Skeletal muscle tissue (tissue), 3 donors: ENCODE measurements at regions not wholly inside any gene's neighbourhood (a gene's known extent, or its start where the extent isn't known, plus 50 kb on each side); places are given as distances from the start of the nearest gene placed in this dataset.
A peak's percentile ranks its signal among the peaks of the same experiment; 100 is the strongest.

Source experiments
- H3K27ac ChIP-seq: one replicate; pipeline ENCODE4 v1.7.0; 2013; ENCODE audit warnings: mild to moderate bottlenecking, low read depth, low read length, inconsistent platforms
- H3K27me3 ChIP-seq, 3 donors: one replicate each; pipeline ENCODE4 v1.7.0; 2013; ENCODE audit warnings: low read length in 3 of 3; ENCODE audit not compliant: control insufficient read depth in 3 of 3, insufficient read depth in 3 of 3
- H3K36me3 ChIP-seq, 3 donors: one replicate each; pipeline ENCODE4 v1.7.0; 2013; ENCODE audit warnings: low read length in 3 of 3; ENCODE audit not compliant: control insufficient read depth in 3 of 3, insufficient read depth in 3 of 3
- H3K4me1 ChIP-seq, 3 donors: one replicate each; pipeline ENCODE4 v1.7.0; 2013; ENCODE audit warnings: low read length in 3 of 3, mild to moderate bottlenecking in 3 of 3; ENCODE audit not compliant: control insufficient read depth in 3 of 3, insufficient read depth in 3 of 3
- H3K4me3 ChIP-seq, 3 donors: one replicate each; pipeline ENCODE4 v1.7.0; 2013; ENCODE audit warnings: low read length in 3 of 3
- H3K9ac ChIP-seq, 3 donors: one replicate each; pipeline ENCODE4 v1.7.0; 2013; ENCODE audit warnings: low read length in 3 of 3, mild to moderate bottlenecking in 3 of 3, moderate library complexity in 2 of 3, low read depth in 1 of 3
- H3K9me3 ChIP-seq, 3 donors: one replicate each; pipeline ENCODE4 v1.7.0; 2013; ENCODE audit warnings: low read length in 3 of 3; ENCODE audit not compliant: control insufficient read depth in 3 of 3
- donor health status: Osteomylitis.

- no peak overlapping the region for H3K27ac ChIP-seq
- H3K36me3 ChIP-seq: no peaks in the 10 kb centered on the region
- no peak overlapping the region for H3K9ac ChIP-seq
- H3K27me3 ChIP-seq: no peaks in the 10 kb centered on the region
- H3K9me3 ChIP-seq: no peaks in the 10 kb centered on the region
- peaks cover 10 to 15% (median 14%) of the 10 kb centered on the region in 3 donors for H3K4me1 ChIP-seq
- no peak overlapping the region for H3K4me3 ChIP-seq
These were observed 153.4 kb downstream of the CDC5L start for GRCh38 chr6:44540881-44541280.

GRCh38 chr6:44542401-44543116 is 155.1 kb downstream of the CDC5L start:
- peak overlapping the region in 1 of 3 donors; percentile 30 for H3K4me3 ChIP-seq
- H3K9me3 ChIP-seq: no peaks in the 10 kb centered on the region
- no peaks in the 10 kb centered on the region for H3K27me3 ChIP-seq
- no peak overlapping the region for H3K9ac ChIP-seq
- H3K36me3 ChIP-seq: no peaks in the 10 kb centered on the region
- H3K4me1 ChIP-seq: peaks cover 10 to 15% (median 14%) of the 10 kb centered on the region in 3 donors
- no peak overlapping the region for H3K27ac ChIP-seq

GRCh38 chr6:44543664-44544063 is 156.2 kb downstream of the CDC5L start:
- H3K36me3 ChIP-seq: no peaks in the 10 kb centered on the region
- no peak overlapping the region for H3K9ac ChIP-seq
- H3K27me3 ChIP-seq: no peaks in the 10 kb centered on the region
- H3K9me3 ChIP-seq: no peaks in the 10 kb centered on the region
- peaks cover 10 to 15% (median 14%) of the 10 kb centered on the region in 3 donors for H3K4me1 ChIP-seq
- H3K4me3 ChIP-seq: no peak overlapping the region
- no peak overlapping the region for H3K27ac ChIP-seq

GRCh38 chr6:44545224-44545623 is 157.7 kb downstream of the CDC5L start:
- Histone ChIP-seq H3K36me3 (no peaks in the 10 kb centered on the region), H3K27ac (no peak overlapping the region), H3K4me1 (peaks cover 10 to 15% (median 14%) of the 10 kb centered on the region in 3 donors), H3K9ac (no peak overlapping the region), H3K4me3 (no peak overlapping the region), H3K27me3 (no peaks in the 10 kb centered on the region), H3K9me3 (no peaks in the 10 kb centered on the region)

DNA sequence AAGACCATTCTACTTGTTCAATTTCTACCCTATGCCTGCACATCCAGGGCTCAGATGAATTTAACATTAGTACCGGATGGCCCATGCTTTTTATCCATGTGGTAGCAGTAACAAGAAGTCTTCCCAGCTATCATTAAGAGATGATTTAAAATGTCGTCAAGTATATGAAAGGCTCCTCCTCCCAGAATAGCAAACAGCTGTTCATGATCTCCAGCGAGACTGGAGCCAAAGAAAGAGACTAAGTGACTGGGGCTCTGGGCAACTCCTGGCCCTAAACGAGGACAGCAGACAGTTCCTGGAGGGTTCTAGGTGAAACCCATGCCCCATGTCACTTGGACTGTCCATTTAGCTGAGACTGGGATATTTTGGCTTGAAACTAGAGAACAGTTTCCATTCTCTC is 160.8 kb downstream of the CDC5L start:
- H3K27me3 ChIP-seq: no peaks in the 10 kb centered on the region
- no peaks in the 10 kb centered on the region for H3K36me3 ChIP-seq
- no peak overlapping the region for H3K4me3 ChIP-seq
- H3K9me3 ChIP-seq: no peaks in the 10 kb centered on the region
- H3K27ac ChIP-seq: no peak overlapping the region
- H3K4me1 ChIP-seq: peaks cover 0 to 6% (median 3%) of the 10 kb centered on the region in 3 donors
- H3K9ac ChIP-seq: no peak overlapping the region

DNA sequence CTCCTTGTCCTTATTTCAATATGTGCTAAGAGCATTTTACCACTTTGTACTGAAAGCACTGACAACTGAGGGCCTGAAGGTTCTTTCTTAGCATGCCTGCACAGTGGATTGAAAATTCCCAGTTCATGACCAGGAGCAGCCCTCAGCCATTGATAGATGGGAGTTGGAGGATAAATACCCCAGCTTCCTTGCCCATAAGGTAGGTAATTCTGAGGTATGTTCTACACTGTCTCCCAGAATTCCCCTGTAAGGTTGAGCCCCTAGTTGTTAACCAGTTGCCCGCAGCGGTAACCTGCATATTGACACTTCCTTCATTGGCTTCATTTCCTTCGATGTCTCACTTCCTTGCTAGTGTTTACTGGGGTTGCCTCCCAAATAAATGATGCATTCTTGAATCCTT is 162.0 kb downstream of the CDC5L start:
- Histone ChIP-seq H3K4me3 (no peak overlapping the region), H3K9me3 (no peaks in the 10 kb centered on the region), H3K27me3 (no peaks in the 10 kb centered on the region), H3K4me1 (peaks cover 0 to 3% (median 0%) of the 10 kb centered on the region in 3 donors), H3K36me3 (no peaks in the 10 kb centered on the region), H3K27ac (no peak overlapping the region), H3K9ac (no peak overlapping the region)

- H3K4me1 ChIP-seq: peaks cover 0 to 4% (median 0%) of the 10 kb centered on the region in 3 donors
- H3K4me3 ChIP-seq: no peak overlapping the region
- H3K27ac ChIP-seq: no peak overlapping the region
- H3K9ac ChIP-seq: no peak overlapping the region
- no peaks in the 10 kb centered on the region for H3K9me3 ChIP-seq
- H3K36me3 ChIP-seq: no peaks in the 10 kb centered on the region
- peaks cover 0 to 5% (median 3%) of the 10 kb centered on the region in 3 donors for H3K27me3 ChIP-seq
These were observed 166.7 kb downstream of the CDC5L start for GRCh38 chr6:44554194-44554593.

GRCh38 chr6:44554861-44555260 is 167.4 kb downstream of the CDC5L start:
- Histone ChIP-seq H3K9me3 (no peaks in the 10 kb centered on the region), H3K27ac (no peak overlapping the region), H3K4me1 (peaks cover 0 to 4% (median 0%) of the 10 kb centered on the region in 3 donors), H3K36me3 (no peaks in the 10 kb centered on the region), H3K4me3 (no peak overlapping the region), H3K27me3 (peaks cover 0 to 5% (median 3%) of the 10 kb centered on the region in 3 donors), H3K9ac (no peak overlapping the region)

DNA sequence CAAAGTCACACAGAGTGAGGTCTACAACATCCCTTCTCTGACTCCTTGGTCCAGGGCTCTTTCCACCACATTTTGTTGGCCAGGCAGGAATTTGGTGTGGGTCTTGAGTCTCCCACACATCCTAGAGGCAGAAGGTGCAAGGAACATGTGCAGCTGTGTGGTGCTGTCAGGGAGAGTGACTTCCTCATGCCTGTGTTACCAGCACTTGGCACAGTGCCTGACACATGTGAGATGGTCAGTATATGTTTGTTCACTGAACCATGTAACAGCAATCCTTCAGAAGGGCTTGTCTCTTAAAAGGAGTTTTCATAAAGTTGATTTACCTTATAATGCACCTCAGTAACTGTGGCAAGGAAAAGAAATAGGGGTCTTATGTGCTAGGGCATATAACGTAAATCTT is 168.5 kb downstream of the CDC5L start:
- H3K36me3 ChIP-seq: no peaks in the 10 kb centered on the region
- no peaks in the 10 kb centered on the region for H3K9me3 ChIP-seq
- no peak overlapping the region for H3K9ac ChIP-seq
- no peak overlapping the region for H3K4me3 ChIP-seq
- H3K27ac ChIP-seq: no peak overlapping the region
- H3K27me3 ChIP-seq: peaks cover 0 to 9% (median 3%) of the 10 kb centered on the region in 3 donors
- peaks cover 4 to 7% (median 4%) of the 10 kb centered on the region in 3 donors for H3K4me1 ChIP-seq

- no peak overlapping the region for H3K27ac ChIP-seq
- H3K4me1 ChIP-seq: peaks cover 6 to 12% (median 8%) of the 10 kb centered on the region in 3 donors
- H3K4me3 ChIP-seq: no peak overlapping the region
- H3K36me3 ChIP-seq: no peaks in the 10 kb centered on the region
- H3K9me3 ChIP-seq: no peaks in the 10 kb centered on the region
- no peak overlapping the region for H3K9ac ChIP-seq
- H3K27me3 ChIP-seq: peaks cover 0 to 13% (median 3%) of the 10 kb centered on the region in 3 donors
These were observed 170.7 kb downstream of the CDC5L start for GRCh38 chr6:44558024-44558831.
